H1 (cell line): ENCODE measurements at regions not wholly inside any gene's neighbourhood (a gene's known extent, or its start where the extent isn't known, plus 50 kb on each side); places are given as distances from the start of the nearest gene placed in this dataset.

Source experiments
- CTCF ChIA-PET: fragments of 300-600 bp; sonication (Branson Sonifier 250); formaldehyde crosslinking; loops from one replicate; lab custom pipeline; 2021; ENCODE audit not compliant: partially characterized antibody; lab: Charles Lee
- POLR2A ChIA-PET: fragments of 300-600 bp; sonication (Branson Sonifier 250); formaldehyde crosslinking; loops from one replicate; lab custom pipeline; 2021; ENCODE audit warnings: inconsistent platforms; ENCODE audit not compliant: partially characterized antibody; lab: Charles Lee
- DNase-seq, 2 experiments: peaks; one replicate each; pipeline versions ENCODE4 v3.0.0 to v3.0.0-alpha.2; 2010 to 2022; ENCODE audit warnings: low spot score in 2 of 2, low read depth in 1 of 2, mixed read lengths in 1 of 2
- FAIRE-seq: peaks from 2 replicates; lab custom pipeline; 2011; peaks lifted over from hg19 to GRCh38; lab: Jason Lieb, UNC
- H2AFZ ChIP-seq: 2 replicates; pipeline ENCODE4 v1.8.1; 2012; ENCODE audit warnings: low read length, inconsistent platforms
- H2AK5ac ChIP-seq: 2 replicates; pipeline ENCODE4 v1.6.1; 2013; ENCODE audit warnings: low read depth, low read length
- H2BK120ac ChIP-seq: replicated peaks from 2 replicates; pipeline ENCODE3; 2013; ENCODE audit warnings: low read depth, low read length, inconsistent platforms
- H2BK12ac ChIP-seq: 2 replicates; pipeline ENCODE4 v1.6.1; 2013; ENCODE audit warnings: low read depth, low read length
- H2BK15ac ChIP-seq: 2 replicates; pipeline ENCODE4 v1.6.1; 2013; ENCODE audit warnings: low read length
- H2BK20ac ChIP-seq: 2 replicates; pipeline ENCODE4 v1.6.1; 2013; ENCODE audit warnings: low read length
- H2BK5ac ChIP-seq: 2 replicates; pipeline ENCODE4 v1.6.1; 2013; ENCODE audit warnings: low read depth, low read length
- H3K14ac ChIP-seq: 2 replicates; pipeline ENCODE4 v1.6.1; 2013; ENCODE audit warnings: inconsistent platforms; ENCODE audit not compliant: insufficient read length
- H3K18ac ChIP-seq: 2 replicates; pipeline ENCODE4 v1.6.1; 2013; ENCODE audit warnings: low read length; ENCODE audit errors: extremely low read depth
- H3K23ac ChIP-seq: 2 replicates; pipeline ENCODE4 v1.6.1; 2013; ENCODE audit warnings: inconsistent platforms; ENCODE audit not compliant: insufficient read length
- H3K23me2 ChIP-seq: 2 replicates; pipeline ENCODE4 v1.6.1; 2013; ENCODE audit warnings: low read depth, low read length
- H3K27ac ChIP-seq: 2 replicates; pipeline ENCODE4 v1.6.1; 2011; ENCODE audit warnings: low read depth, low read length, inconsistent platforms
- H3K27me3 ChIP-seq, 4 experiments: replicated peaks in 1 of 4; 1 replicate in 1 of 4; 2 replicates in 3 of 4; pipeline versions ENCODE4 v1.6.1 to v1.8.1; 2011 to 2013; ENCODE audit warnings: low read length in 3 of 4, mild to moderate bottlenecking in 3 of 4, inconsistent platforms in 2 of 4, mixed read lengths in 2 of 4, moderate library complexity in 1 of 4; ENCODE audit not compliant: control insufficient read depth in 3 of 4, insufficient read depth in 3 of 4; ENCODE audit errors: extremely low read depth in 1 of 4
- H3K36me3 ChIP-seq, 4 experiments: 2 replicates each; pipeline versions ENCODE4 v1.6.1 to v1.8.1; 2011 to 2013; ENCODE audit warnings: mild to moderate bottlenecking in 4 of 4, low read length in 3 of 4, moderate library complexity in 2 of 4, control low read depth in 1 of 4, inconsistent platforms in 1 of 4; ENCODE audit not compliant: insufficient read depth in 4 of 4, control insufficient read depth in 2 of 4
- H3K4ac ChIP-seq: replicated peaks from 2 replicates; pipeline ENCODE3; 2013; ENCODE audit warnings: low read length, low read depth, mixed read lengths, inconsistent platforms; ENCODE audit not compliant: insufficient read length
- H3K4me1 ChIP-seq, 4 experiments: replicated peaks in 1 of 4; 1 replicate in 1 of 4; 2 replicates in 3 of 4; pipeline versions ENCODE4 v1.6.1 to v1.8.1; 2011 to 2013; ENCODE audit warnings: low read length in 3 of 4, inconsistent platforms in 2 of 4, mixed read lengths in 1 of 4; ENCODE audit not compliant: insufficient read depth in 4 of 4, control insufficient read depth in 3 of 4
- H3K4me2 ChIP-seq, 2 experiments: 2 replicates each; pipeline versions ENCODE4 v1.6.1 to v1.8.1; 2011 to 2013; ENCODE audit warnings: low read depth in 2 of 2, low read length in 2 of 2, control low read depth in 1 of 2, inconsistent platforms in 1 of 2, mild to moderate bottlenecking in 1 of 2; ENCODE audit not compliant: insufficient read depth in 1 of 2
- H3K4me3 ChIP-seq, 4 experiments: fragments of 200-600, 300-600 bp in 1 of 4; sonication (generic), shearing (Covaris generic), sonication (Bioruptor Twin) in 1 of 4; 2 replicates each; pipeline versions ENCODE4 v1.5.1 to v1.8.1; 2011 to 2016; ENCODE audit warnings: low read length in 4 of 4, low read depth in 3 of 4, control low read depth in 2 of 4, inconsistent platforms in 2 of 4, mild to moderate bottlenecking in 2 of 4, mixed read lengths in 1 of 4, moderate library complexity in 1 of 4; ENCODE audit not compliant: insufficient read depth in 2 of 4; ENCODE audit errors: extremely low read depth in 1 of 4
- H3K56ac ChIP-seq: replicated peaks from 2 replicates; pipeline ENCODE3; 2013; ENCODE audit warnings: low read depth, mild to moderate bottlenecking, mixed read lengths, low read length, inconsistent platforms; ENCODE audit not compliant: insufficient read length
- H3K79me1 ChIP-seq: 2 replicates; pipeline ENCODE4 v1.6.1; 2013; ENCODE audit warnings: low read depth, low read length, control low read depth
- H3K79me2 ChIP-seq, 2 experiments: 2 replicates each; pipeline versions ENCODE4 v1.6.1 to v1.8.1; 2012 to 2013; ENCODE audit warnings: low read length in 2 of 2, mild to moderate bottlenecking in 2 of 2, inconsistent platforms in 1 of 2; ENCODE audit not compliant: insufficient read depth in 2 of 2, control insufficient read depth in 1 of 2
- H3K9ac ChIP-seq, 4 experiments: replicated peaks in 1 of 4; 1 replicate in 1 of 4; 2 replicates in 3 of 4; pipeline versions ENCODE4 v1.6.1 to v1.8.1; 2011 to 2013; ENCODE audit warnings: low read depth in 3 of 4, low read length in 3 of 4, control low read depth in 2 of 4, mild to moderate bottlenecking in 2 of 4, moderate library complexity in 2 of 4, inconsistent platforms in 1 of 4; ENCODE audit errors: extremely low read depth in 1 of 4
- H3K9me3 ChIP-seq, 2 experiments: 2 replicates each; pipeline versions ENCODE4 v1.6.1 to v1.8.1; 2012 to 2013; ENCODE audit warnings: mild to moderate bottlenecking in 2 of 2, moderate library complexity in 2 of 2, control low read depth in 1 of 2, inconsistent platforms in 1 of 2, low read depth in 1 of 2, low read length in 1 of 2, mixed read lengths in 1 of 2; ENCODE audit not compliant: insufficient read depth in 2 of 2
- H4K20me1 ChIP-seq, 2 experiments: replicated peaks in 1 of 2; 2 replicates each; pipeline versions ENCODE3 to v1.8.1; 2011 to 2013; ENCODE audit warnings: inconsistent platforms in 2 of 2, low read length in 2 of 2, mild to moderate bottlenecking in 1 of 2; ENCODE audit not compliant: insufficient read depth in 2 of 2, control insufficient read depth in 1 of 2
- H4K5ac ChIP-seq: 2 replicates; pipeline ENCODE4 v1.6.1; 2013; ENCODE audit warnings: low read length, low read depth, mixed read lengths, inconsistent platforms; ENCODE audit not compliant: insufficient read length
- H4K8ac ChIP-seq: 2 replicates; pipeline ENCODE4 v1.8.0; 2013; ENCODE audit warnings: mild to moderate bottlenecking, moderate library complexity, low read length, inconsistent platforms; ENCODE audit not compliant: insufficient read depth; ENCODE audit errors: extremely low read depth
- H4K91ac ChIP-seq: replicated peaks from 2 replicates; pipeline ENCODE3; 2013; ENCODE audit warnings: low read length, mixed read lengths, inconsistent platforms; ENCODE audit not compliant: insufficient read length
- BRCA1 ChIP-seq: IDR thresholded peaks from 2 replicates; pipeline ENCODE4 v1.6.1; 2012; ENCODE audit warnings: low read depth, low read length, improper control_type of control experiment
- CBX8 ChIP-seq: fragments of 300-800, 300-1000 bp; sonication (generic); IDR thresholded peaks from 2 replicates; pipeline ENCODE4 v1.7.1; 2016; ENCODE audit warnings: low read depth, low read length, borderline replicate concordance
- CREB1 ChIP-seq: IDR thresholded peaks from 2 replicates; pipeline ENCODE4 v1.6.1; 2012; ENCODE audit warnings: inconsistent platforms
- JUN ChIP-seq: IDR thresholded peaks from 2 replicates; pipeline ENCODE4 v1.6.1; 2011; ENCODE audit warnings: low read depth, mild to moderate bottlenecking, improper control_type of control experiment, low read length
- KDM5A ChIP-seq: fragments of 200-600 bp; IDR thresholded peaks from 2 replicates; pipeline ENCODE4 v1.7.1; 2012; ENCODE audit warnings: mild to moderate bottlenecking, low read length, inconsistent platforms, mixed read lengths
- MAFK ChIP-seq: IDR thresholded peaks from 2 replicates; pipeline ENCODE4 v1.6.1; 2012; ENCODE audit warnings: low read depth, mild to moderate bottlenecking, improper control_type of control experiment, low read length
- NANOG ChIP-seq: IDR thresholded peaks from 2 replicates; pipeline ENCODE4 v1.6.1; 2011; ENCODE audit warnings: low read length, low read depth, mild to moderate bottlenecking, inconsistent platforms; ENCODE audit not compliant: insufficient read depth, poor library complexity, severe bottlenecking
- NRF1 ChIP-seq: IDR thresholded peaks from 2 replicates; pipeline ENCODE4 v1.6.1; 2011; ENCODE audit warnings: mild to moderate bottlenecking, low read depth, low read length, improper control_type of control experiment
- SAP30 ChIP-seq: fragments of 300-600 bp; sonication (generic); IDR thresholded peaks from 2 replicates; pipeline ENCODE4 v1.7.1; 2012; ENCODE audit warnings: low read length, moderate library complexity, mild to moderate bottlenecking, inconsistent platforms; ENCODE audit not compliant: insufficient read depth, insufficient replicate concordance
- SIRT6 ChIP-seq: IDR thresholded peaks from one replicate; pipeline ENCODE4 v1.7.1; 2012; ENCODE audit warnings: low read length, inconsistent platforms
- TAF7 ChIP-seq: optimal IDR thresholded peaks from 2 replicates; pipeline ENCODE3; 2011; ENCODE audit warnings: low read depth, mild to moderate bottlenecking, inconsistent platforms, low read length, moderate library complexity, borderline replicate concordance
- TEAD4 ChIP-seq: IDR thresholded peaks from 2 replicates; pipeline ENCODE4 v1.6.1; 2012; ENCODE audit warnings: low read depth, low read length, inconsistent platforms, mixed read lengths
- WGBS, 2 experiments: shearing (Covaris generic) in 1 of 2; methylation state at CpG; one replicate each; pipeline versions ENCODE4 v1.1.6 to v1.1.7; 2013 to 2015; ENCODE audit warnings: low lambda C conversion rate in 2 of 2, mixed read lengths in 2 of 2, inconsistent platforms in 1 of 2, low coverage in 1 of 2, missing lambda C conversion rate in 1 of 2; ENCODE audit not compliant: insufficient replicate concordance in 2 of 2, insufficient coverage in 1 of 2, insufficient read length in 1 of 2; ENCODE audit errors: extremely low coverage in 1 of 2, missing lambda C conversion rate in 1 of 2; 5-methylcytosine and 5-hydroxymethylcytosine counted together

DNA sequence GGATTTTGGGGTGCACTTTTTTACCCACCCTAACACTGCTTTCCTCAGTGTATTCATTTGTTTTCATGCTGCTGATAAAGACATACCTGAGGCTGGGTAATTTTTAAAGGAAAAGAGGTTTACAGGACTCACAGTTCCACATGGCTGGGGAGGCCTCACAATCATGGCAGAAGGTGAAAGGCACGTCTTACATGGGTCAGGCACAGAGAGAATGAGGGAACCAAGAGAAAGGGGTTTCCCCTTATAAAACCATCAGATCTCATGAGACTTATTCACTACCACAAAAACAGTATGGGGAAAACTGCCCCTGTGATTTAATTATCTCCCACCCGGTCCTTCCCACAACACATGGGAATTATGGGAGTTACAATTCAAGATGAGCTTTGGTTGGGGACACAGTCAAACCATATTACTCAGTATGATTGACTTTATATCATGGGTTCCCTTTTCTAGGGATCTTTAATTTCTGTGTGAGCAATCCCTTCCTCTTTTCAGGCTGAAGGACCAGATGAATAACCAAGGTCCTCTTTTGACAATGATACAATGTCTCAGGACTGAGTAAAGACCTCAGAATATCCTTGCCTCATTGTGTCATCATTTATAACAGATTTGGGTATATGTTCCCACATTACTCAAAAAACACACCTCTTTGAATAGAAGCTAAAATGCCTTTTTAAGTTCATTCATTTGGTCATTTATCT, 100.1 kb upstream of the TRIB2 start:
- Histone ChIP-seq H3K4ac (no peak overlapping the region), H2BK12ac (no peak overlapping the region), H3K4me3 (no peak overlapping the region), H4K5ac (no peak overlapping the region), H4K91ac (no peak overlapping the region), H3K18ac (no peak overlapping the region), H3K9ac (no peak overlapping the region), H3K23me2 (no peaks in the 10 kb centered on the region), H3K79me2 (no peaks in the 10 kb centered on the region), H3K23ac (no peak overlapping the region), H4K20me1 (no peaks in the 10 kb centered on the region), H2BK120ac (no peak overlapping the region), H2BK5ac (no peak overlapping the region), H3K27me3 (no peaks in the 10 kb centered on the region), H3K14ac (no peak overlapping the region), H2AK5ac (no peak overlapping the region), H3K56ac (no peak overlapping the region), H3K36me3 (no peaks in the 10 kb centered on the region), H4K8ac (no peak overlapping the region), H3K9me3 (no peaks in the 10 kb centered on the region), H2BK20ac (no peak overlapping the region), H3K79me1 (no peaks in the 10 kb centered on the region), H2BK15ac (no peak overlapping the region), H3K4me1 (no peaks in the 10 kb centered on the region; a peak in 1 of 7 replicates), H2AFZ (no peak overlapping the region), H3K27ac (no peak overlapping the region), H3K4me2 (no peak overlapping the region)
- WGBS, 2 experiments: 78% methylated on average over 2 of the region's 2 CpGs; no CpG with 5 or more reads in 1 of the 2 experiments
- FAIRE-seq (no peak), DNase-seq (no peak)
- CTCF ChIA-PET: no interaction called here
- POLR2A ChIA-PET: interaction anchor here (0.6 kb wide), 1 partner anchor 113 kb away, joined by 3 read pairs; no protein-coding TSS in a partner anchor
- no peak for TF ChIP-seq TEAD4
- TF ChIP-seq KDM5A: no peak
- TF ChIP-seq JUN: no peak
- no peak for TF ChIP-seq NANOG
- no peak for TF ChIP-seq CREB1
- no peak for TF ChIP-seq TAF7
- no peak for TF ChIP-seq NRF1
- no peak for TF ChIP-seq CBX8
- no peak for TF ChIP-seq BRCA1
- TF ChIP-seq MAFK: no peak
- TF ChIP-seq SAP30: no peak
- TF ChIP-seq SIRT6: no peak
